ENCODE measurements at regions not wholly inside any gene's neighbourhood (a gene's known extent, or its start where the extent isn't known, plus 50 kb on each side); places are given as distances from the start of the nearest gene placed in this dataset.
"Not testable (repeated sequence)": the region's sequence is repeated elsewhere in the genome, so short reads cannot be mapped to it uniquely, and the experiment has no call there.

- TF ChIP-seq ZFX (IDR thresholded peaks at IDR 0.05): no peak
- TF ChIP-seq, protein P1, sequence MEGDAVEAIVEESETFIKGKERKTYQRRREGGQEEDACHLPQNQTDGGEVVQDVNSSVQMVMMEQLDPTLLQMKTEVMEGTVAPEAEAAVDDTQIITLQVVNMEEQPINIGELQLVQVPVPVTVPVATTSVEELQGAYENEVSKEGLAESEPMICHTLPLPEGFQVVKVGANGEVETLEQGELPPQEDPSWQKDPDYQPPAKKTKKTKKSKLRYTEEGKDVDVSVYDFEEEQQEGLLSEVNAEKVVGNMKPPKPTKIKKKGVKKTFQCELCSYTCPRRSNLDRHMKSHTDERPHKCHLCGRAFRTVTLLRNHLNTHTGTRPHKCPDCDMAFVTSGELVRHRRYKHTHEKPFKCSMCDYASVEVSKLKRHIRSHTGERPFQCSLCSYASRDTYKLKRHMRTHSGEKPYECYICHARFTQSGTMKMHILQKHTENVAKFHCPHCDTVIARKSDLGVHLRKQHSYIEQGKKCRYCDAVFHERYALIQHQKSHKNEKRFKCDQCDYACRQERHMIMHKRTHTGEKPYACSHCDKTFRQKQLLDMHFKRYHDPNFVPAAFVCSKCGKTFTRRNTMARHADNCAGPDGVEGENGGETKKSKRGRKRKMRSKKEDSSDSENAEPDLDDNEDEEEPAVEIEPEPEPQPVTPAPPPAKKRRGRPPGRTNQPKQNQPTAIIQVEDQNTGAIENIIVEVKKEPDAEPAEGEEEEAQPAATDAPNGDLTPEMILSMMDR (conservative IDR thresholded peaks at IDR 0.05): no peak
- no peak overlapping the region for H3K27ac ChIP-seq
Measured at GRCh38 chr14:41549821-41550607, 56.7 kb upstream of the LRFN5 start.

DNA sequence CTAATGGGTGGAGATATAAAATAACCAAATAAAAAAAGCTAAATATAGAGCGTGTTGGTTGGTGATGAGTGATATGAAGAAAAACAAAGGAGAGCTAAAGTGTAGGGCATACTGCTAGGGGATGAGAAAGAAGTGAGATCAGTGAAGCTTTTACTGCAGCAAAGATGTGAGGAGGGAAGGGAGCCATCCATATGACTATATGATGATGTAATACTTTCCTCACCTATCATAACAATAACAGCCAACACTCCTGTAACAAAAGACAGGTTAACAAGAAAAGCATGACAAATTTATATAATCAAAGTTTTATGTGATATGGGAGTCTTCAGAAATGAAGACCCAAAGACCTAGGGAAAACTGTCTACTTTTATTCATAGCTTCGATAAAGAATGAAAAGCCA, 57.4 kb upstream of the LRFN5 start:
- TF ChIP-seq ZFX (IDR thresholded peaks at IDR 0.05): no peak
- TF ChIP-seq, protein P1 (conservative IDR thresholded peaks at IDR 0.05): no peak
- H3K27ac ChIP-seq: no peak overlapping the region

DNA sequence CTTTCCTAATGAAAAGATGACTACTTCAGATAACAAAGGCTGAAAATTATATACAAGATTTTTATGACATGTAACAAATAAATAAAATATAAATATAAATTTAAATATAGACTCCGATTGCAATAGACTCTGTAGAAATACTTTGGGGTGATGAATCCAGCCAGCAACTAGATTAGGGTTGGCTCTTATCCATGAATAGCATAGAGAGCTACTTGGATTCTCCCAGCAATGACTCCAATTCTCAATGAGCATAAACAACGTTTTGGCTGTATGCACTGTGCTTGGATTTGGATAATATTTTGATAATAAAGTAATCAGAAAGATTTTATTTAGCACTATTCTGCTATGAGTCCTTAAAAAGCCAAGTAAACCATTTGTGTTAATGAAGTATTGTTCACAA, 58.0 kb upstream of the LRFN5 start:
- no peak overlapping the region for H3K27ac ChIP-seq
- TF ChIP-seq, protein P1 (conservative IDR thresholded peaks at IDR 0.05): no peak
- TF ChIP-seq ZFX (IDR thresholded peaks at IDR 0.05): no peak

- no peak for TF ChIP-seq ZFX (IDR thresholded peaks at IDR 0.05)
- no peak overlapping the region for H3K27ac ChIP-seq
Measured at GRCh38 chr14:41541333-41541732, 65.3 kb upstream of the LRFN5 start.

DNA sequence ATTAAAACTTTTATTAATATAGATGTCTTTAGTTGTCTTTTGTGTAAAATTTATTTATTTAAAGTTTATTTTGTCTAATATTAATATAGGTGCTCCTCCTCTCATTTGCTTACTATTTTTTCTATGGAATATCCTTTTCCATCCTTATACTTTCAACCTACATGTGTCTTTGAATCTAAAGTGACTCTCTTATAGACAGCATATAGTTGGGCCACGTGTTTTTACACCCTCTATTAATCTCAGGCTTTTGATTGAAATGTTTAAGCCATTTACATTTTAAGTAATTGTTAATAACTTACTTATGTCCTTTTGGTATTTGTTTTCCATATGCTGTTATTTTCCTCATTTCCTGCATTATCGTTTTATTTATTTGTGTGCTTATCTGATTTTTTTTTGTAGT, 74.4 kb upstream of the LRFN5 start:
- TF ChIP-seq, protein P1 (conservative IDR thresholded peaks at IDR 0.05): no peak
- TF ChIP-seq ZFX (IDR thresholded peaks at IDR 0.05): no peak
- no peak overlapping the region for H3K27ac ChIP-seq

GRCh38 chr14:41521891-41522290, 84.8 kb upstream of the LRFN5 start:
- no peak overlapping the region for H3K27ac ChIP-seq
- no peak for TF ChIP-seq ZFX (IDR thresholded peaks at IDR 0.05)
- TF ChIP-seq, protein P1 (conservative IDR thresholded peaks at IDR 0.05): no peak

DNA sequence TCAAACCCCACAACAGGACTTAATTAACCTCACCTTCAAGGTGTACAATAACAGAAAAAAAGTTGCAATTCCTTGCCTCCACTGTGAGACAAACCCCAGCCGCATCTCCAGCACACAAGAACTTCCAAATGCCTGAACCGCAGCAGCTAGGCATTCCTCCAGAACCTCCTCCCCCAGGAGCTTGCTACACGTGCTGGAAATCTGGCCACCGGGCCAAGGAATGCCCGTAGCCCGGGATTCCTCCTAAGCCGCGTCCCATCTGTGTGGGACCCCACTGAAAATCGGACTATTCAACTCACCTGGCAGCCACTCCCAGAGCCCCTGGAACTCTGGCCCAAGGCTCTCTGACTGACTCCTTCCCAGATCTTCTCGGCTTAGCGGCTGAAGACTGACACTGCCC, 88.6 kb upstream of the LRFN5 start:
- H3K27ac ChIP-seq: not testable (repeated sequence)

DNA sequence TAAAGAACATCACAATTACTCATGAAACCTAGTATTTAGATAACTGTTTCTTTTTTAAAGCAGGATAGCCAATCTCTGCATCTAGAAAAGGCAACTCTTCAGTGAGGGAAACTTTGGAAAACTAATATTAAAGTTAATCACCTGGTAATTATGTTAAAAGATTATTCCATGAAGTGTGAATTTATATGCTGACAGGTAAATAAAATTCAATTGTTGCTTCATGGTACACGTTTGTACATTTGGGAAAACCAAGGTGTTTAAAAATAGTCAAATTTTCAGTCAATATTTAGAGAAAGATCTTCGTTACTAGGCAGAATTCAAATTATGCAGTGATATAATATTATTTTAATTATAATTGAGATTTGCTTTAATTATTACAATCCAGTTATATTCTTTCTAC, 100.1 kb upstream of the LRFN5 start:
- TF ChIP-seq, protein P1 (conservative IDR thresholded peaks at IDR 0.05): no peak
- TF ChIP-seq ZFX (IDR thresholded peaks at IDR 0.05): no peak
- no peak overlapping the region for H3K27ac ChIP-seq

All from C4-2B (cell line).